Muscle of leg (tissue), 3 donors: ENCODE measurements at regions not wholly inside any gene's neighbourhood (a gene's known extent, or its start where the extent isn't known, plus 50 kb on each side); places are given as distances from the start of the nearest gene placed in this dataset.

Source experiments
- DNase-seq: peaks from one replicate; pipeline ENCODE4 v3.0.0; 2013
- H3K27ac ChIP-seq: one replicate; pipeline ENCODE4 v1.5.1; 2013; ENCODE audit warnings: mild to moderate bottlenecking, low read length, control low read depth
- H3K27me3 ChIP-seq: one replicate; pipeline ENCODE4 v1.6.1; 2013; ENCODE audit warnings: low read length; ENCODE audit not compliant: control insufficient read depth, insufficient read depth
- H3K36me3 ChIP-seq: one replicate; pipeline ENCODE4 v1.6.1; 2013; ENCODE audit warnings: low read length; ENCODE audit not compliant: control insufficient read depth, insufficient read depth
- H3K4me1 ChIP-seq: one replicate; pipeline ENCODE4 v1.6.1; 2013; ENCODE audit warnings: low read length; ENCODE audit not compliant: control insufficient read depth, insufficient read depth
- H3K4me3 ChIP-seq: one replicate; pipeline ENCODE4 v1.5.1; 2013; ENCODE audit warnings: low read length, control low read depth
- H3K9me3 ChIP-seq: replicated peaks from 2 replicates; pipeline ENCODE4 v1.6.1; 2013; ENCODE audit warnings: low read depth, low read length; ENCODE audit not compliant: control insufficient read depth
- WGBS: methylation state at CpG from one replicate; pipeline ENCODE4 v1.1.5; 2013; ENCODE audit warnings: missing lambda C conversion rate; ENCODE audit not compliant: insufficient coverage; 5-methylcytosine and 5-hydroxymethylcytosine counted together

- H3K36me3 ChIP-seq = no peaks in the 10 kb centered on the region
- DNase-seq = peak; percentile 84
- H3K9me3 ChIP-seq = peaks cover 2% of the 10 kb centered on the region
- WGBS = 68% methylated on average over 5 of the region's 12 CpGs
- peaks cover 12% of the 10 kb centered on the region for H3K4me1 ChIP-seq
- H3K27ac ChIP-seq = peak overlapping the region; percentile 85
- H3K27me3 ChIP-seq = no peaks in the 10 kb centered on the region
- H3K4me3 ChIP-seq = no peak overlapping the region
Measured at GRCh38 chr2:61707984-61708852, 145.6 kb downstream of the FAM161A start.

- DNase-seq = peak; percentile 75
- Histone ChIP-seq H3K9me3 (peaks cover 2% of the 10 kb centered on the region), H3K27ac (peak overlapping the region; percentile 54), H3K27me3 (no peaks in the 10 kb centered on the region), H3K4me3 (no peak overlapping the region), H3K36me3 (no peaks in the 10 kb centered on the region), H3K4me1 (peaks cover 12% of the 10 kb centered on the region)
- WGBS = 60% methylated on average over 1 of the region's 5 CpGs
Measured at GRCh38 chr2:61705625-61706024, 148.2 kb downstream of the FAM161A start.

- no peak overlapping the region for H3K4me3 ChIP-seq
- no peaks in the 10 kb centered on the region for H3K27me3 ChIP-seq
- peaks cover 9% of the 10 kb centered on the region for H3K4me1 ChIP-seq
- peak; percentile 31 for DNase-seq
- peak overlapping the region; percentile 38 for H3K27ac ChIP-seq
- 0% methylated on average over 1 of the region's 2 CpGs for WGBS
- H3K9me3 ChIP-seq = peaks cover 2% of the 10 kb centered on the region
- no peaks in the 10 kb centered on the region for H3K36me3 ChIP-seq
Measured at GRCh38 chr2:61704364-61704763, 149.5 kb downstream of the FAM161A start.

GRCh38 chr2:61702088-61702467 lies 151.8 kb downstream of the FAM161A start:
- DNase-seq = peak; percentile 19
- Histone ChIP-seq H3K27me3 (no peaks in the 10 kb centered on the region), H3K4me1 (no peaks in the 10 kb centered on the region), H3K4me3 (no peak overlapping the region), H3K36me3 (no peaks in the 10 kb centered on the region), H3K27ac (no peak overlapping the region), H3K9me3 (peaks cover 2% of the 10 kb centered on the region)
- WGBS = no CpG with 5 or more reads among the region's 2 CpGs

GRCh38 chr2:61700464-61700863 lies 153.4 kb downstream of the FAM161A start:
- Histone ChIP-seq H3K9me3 (peaks cover 2% of the 10 kb centered on the region), H3K36me3 (no peaks in the 10 kb centered on the region), H3K4me1 (no peaks in the 10 kb centered on the region), H3K27ac (no peak overlapping the region), H3K4me3 (no peak overlapping the region), H3K27me3 (no peaks in the 10 kb centered on the region)
- WGBS = 50% methylated on average over 2 of the region's 4 CpGs
- DNase-seq = no peak

- Histone ChIP-seq H3K4me1 (peaks cover 8% of the 10 kb centered on the region), H3K27me3 (no peaks in the 10 kb centered on the region), H3K9me3 (no peaks in the 10 kb centered on the region), H3K27ac (peak overlapping the region; percentile 81), H3K4me3 (peak overlapping the region; percentile 90), H3K36me3 (no peaks in the 10 kb centered on the region)
- WGBS = 5% methylated on average over 23 of the region's 47 CpGs
- peak; percentile 95 for DNase-seq
Measured at GRCh38 chr2:61694312-61695274, 156.4 kb upstream of the XPO1 start.

GRCh38 chr2:61693744-61694143 lies 155.6 kb upstream of the XPO1 start:
- Histone ChIP-seq H3K27me3 (no peaks in the 10 kb centered on the region), H3K36me3 (no peaks in the 10 kb centered on the region), H3K4me1 (peaks cover 8% of the 10 kb centered on the region), H3K27ac (no peak overlapping the region), H3K4me3 (no peak overlapping the region), H3K9me3 (no peaks in the 10 kb centered on the region)
- peak; percentile 6 for DNase-seq
- 100% methylated on average over 1 of the region's 2 CpGs for WGBS

- Histone ChIP-seq H3K4me1 (peaks cover 7% of the 10 kb centered on the region), H3K27ac (no peak overlapping the region), H3K9me3 (no peaks in the 10 kb centered on the region), H3K4me3 (no peak overlapping the region), H3K36me3 (no peaks in the 10 kb centered on the region), H3K27me3 (no peaks in the 10 kb centered on the region)
- no peak for DNase-seq
Measured at GRCh38 chr2:61690078-61690596, 152.0 kb upstream of the XPO1 start.

GRCh38 chr2:61689568-61689967 lies 151.4 kb upstream of the XPO1 start:
- 79% methylated on average over 3 of the region's 5 CpGs for WGBS
- Histone ChIP-seq H3K27me3 (no peaks in the 10 kb centered on the region), H3K27ac (no peak overlapping the region), H3K36me3 (no peaks in the 10 kb centered on the region), H3K4me3 (no peak overlapping the region), H3K4me1 (peaks cover 3% of the 10 kb centered on the region), H3K9me3 (no peaks in the 10 kb centered on the region)
- no peak for DNase-seq
